Daoy (cell line): ENCODE measurements at regions not wholly inside any gene's neighbourhood (a gene's known extent, or its start where the extent isn't known, plus 50 kb on each side); places are given as distances from the start of the nearest gene placed in this dataset.
"Not testable (repeated sequence)": the region's sequence is repeated elsewhere in the genome, so short reads cannot be mapped to it uniquely, and the experiment has no call there.

ENCODE experiments used
- DNase-seq: peaks from one replicate; pipeline ENCODE4 v3.0.0-alpha.2; 2015; ENCODE audit warnings: low read depth

GRCh38 chrX:4706961-4707360 lies 993.5 kb upstream of the PRKX start:
- no peak for DNase-seq

GRCh38 chrX:4690521-4690920 lies 977.1 kb upstream of the PRKX start:
- DNase-seq: no peak

- DNase-seq: no peak
These were observed 969.2 kb upstream of the PRKX start for GRCh38 chrX:4682636-4683035.

- no peak for DNase-seq
These were observed 962.3 kb upstream of the PRKX start for GRCh38 chrX:4675686-4676300.

- no peak for DNase-seq
These were observed 960.8 kb upstream of the PRKX start for GRCh38 chrX:4674028-4674782.

- no peak for DNase-seq
These were observed 957.9 kb upstream of the PRKX start for GRCh38 chrX:4671344-4671743.

- no peak for DNase-seq
These were observed 957.2 kb upstream of the PRKX start for GRCh38 chrX:4670606-4671005.

- DNase-seq: no peak
These were observed 955.5 kb upstream of the PRKX start for GRCh38 chrX:4668802-4669536.

GRCh38 chrX:4663085-4663484 lies 949.6 kb upstream of the PRKX start:
- DNase-seq: no peak

- no peak for DNase-seq
These were observed 948.3 kb upstream of the PRKX start for GRCh38 chrX:4661771-4662170.

GRCh38 chrX:4656419-4656818 lies 943.0 kb upstream of the PRKX start:
- DNase-seq: no peak

GRCh38 chrX:4655743-4656142 lies 942.3 kb upstream of the PRKX start:
- DNase-seq: no peak

GRCh38 chrX:4642114-4642513 lies 928.7 kb upstream of the PRKX start:
- DNase-seq: no peak

- DNase-seq: no peak
These were observed 924.6 kb upstream of the PRKX start for GRCh38 chrX:4638036-4638435.

GRCh38 chrX:4627414-4627813 lies 914.0 kb upstream of the PRKX start:
- no peak for DNase-seq

- DNase-seq: no peak
These were observed 909.2 kb upstream of the PRKX start for GRCh38 chrX:4622486-4623167.

GRCh38 chrX:4613651-4614050 lies 900.2 kb upstream of the PRKX start:
- not testable (repeated sequence) for DNase-seq

GRCh38 chrX:4588893-4589292 lies 875.4 kb upstream of the PRKX start:
- DNase-seq: no peak

- no peak for DNase-seq
These were observed 875.0 kb upstream of the PRKX start for GRCh38 chrX:4588466-4588865.

- no peak for DNase-seq
These were observed 874.6 kb upstream of the PRKX start for GRCh38 chrX:4588056-4588455.

GRCh38 chrX:4579999-4580398 lies 866.5 kb upstream of the PRKX start:
- no peak for DNase-seq

GRCh38 chrX:4579480-4579879 lies 866.0 kb upstream of the PRKX start:
- DNase-seq: no peak
